MM.1S (cell line): ENCODE measurements at regions not wholly inside any gene's neighbourhood (a gene's known extent, or its start where the extent isn't known, plus 50 kb on each side); places are given as distances from the start of the nearest gene placed in this dataset.

Experiments
- EZH2 ChIP-seq: fragments of 300-600 bp; sonication (generic); optimal IDR thresholded peaks from 2 replicates; pipeline ENCODE3; 2017; ENCODE audit warnings: low read depth, mild to moderate bottlenecking, antibody characterized with exemption, low read length, mixed read lengths
- EZH2phosphoT487 ChIP-seq: fragments of 300-600 bp; sonication (generic); IDR thresholded peaks from 2 replicates; pipeline ENCODE4 v1.6.1; 2018; ENCODE audit warnings: antibody characterized with exemption, low read length
- TF ChIP-seq, protein P1 (sequence below): fragments of 300-600 bp; sonication (generic); IDR thresholded peaks from 2 replicates; pipeline ENCODE4 v1.5.1; 2016; ENCODE audit warnings: antibody characterized with exemption, low read length, mixed read lengths

DNA sequence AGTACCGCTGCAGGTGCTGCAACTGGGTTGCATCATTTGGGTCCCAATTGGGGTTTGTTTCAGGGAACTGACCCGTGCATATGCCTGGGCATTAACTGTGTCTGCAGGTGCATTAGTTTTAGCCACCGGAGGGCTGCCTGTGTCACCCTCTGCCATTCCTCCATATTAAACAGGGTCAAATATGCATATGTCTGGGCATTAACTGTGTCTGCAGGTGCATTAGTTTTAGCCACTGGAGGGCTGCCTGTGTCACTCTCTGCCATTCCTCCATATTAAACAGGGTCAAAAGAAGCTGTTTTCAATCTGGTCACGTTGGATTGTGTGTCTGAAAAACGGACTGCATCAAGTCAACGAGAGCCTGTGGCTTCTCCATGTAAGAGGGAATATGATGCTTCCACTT, 1317.0 kb downstream of the TMEM121 start:
- TF ChIP-seq, protein P1, sequence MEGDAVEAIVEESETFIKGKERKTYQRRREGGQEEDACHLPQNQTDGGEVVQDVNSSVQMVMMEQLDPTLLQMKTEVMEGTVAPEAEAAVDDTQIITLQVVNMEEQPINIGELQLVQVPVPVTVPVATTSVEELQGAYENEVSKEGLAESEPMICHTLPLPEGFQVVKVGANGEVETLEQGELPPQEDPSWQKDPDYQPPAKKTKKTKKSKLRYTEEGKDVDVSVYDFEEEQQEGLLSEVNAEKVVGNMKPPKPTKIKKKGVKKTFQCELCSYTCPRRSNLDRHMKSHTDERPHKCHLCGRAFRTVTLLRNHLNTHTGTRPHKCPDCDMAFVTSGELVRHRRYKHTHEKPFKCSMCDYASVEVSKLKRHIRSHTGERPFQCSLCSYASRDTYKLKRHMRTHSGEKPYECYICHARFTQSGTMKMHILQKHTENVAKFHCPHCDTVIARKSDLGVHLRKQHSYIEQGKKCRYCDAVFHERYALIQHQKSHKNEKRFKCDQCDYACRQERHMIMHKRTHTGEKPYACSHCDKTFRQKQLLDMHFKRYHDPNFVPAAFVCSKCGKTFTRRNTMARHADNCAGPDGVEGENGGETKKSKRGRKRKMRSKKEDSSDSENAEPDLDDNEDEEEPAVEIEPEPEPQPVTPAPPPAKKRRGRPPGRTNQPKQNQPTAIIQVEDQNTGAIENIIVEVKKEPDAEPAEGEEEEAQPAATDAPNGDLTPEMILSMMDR, result 0 out of 2 replicates have a peak, but pooled peaks have one; percentile 4
- no peak for TF ChIP-seq EZH2
- no peak for TF ChIP-seq EZH2phosphoT487
